HG03439 (cell line): ENCODE measurements at regions not wholly inside any gene's neighbourhood (a gene's known extent, or its start where the extent isn't known, plus 50 kb on each side); places are given as distances from the start of the nearest gene placed in this dataset.

Experiments used
- ATAC-seq: cut with Tn5 transposase; IDR thresholded peaks from one replicate; pipeline ENCODE4 v1.9.1; 2021; ENCODE audit warnings: mild to moderate bottlenecking, moderate library complexity; ENCODE audit not compliant: unreplicated experiment

DNA sequence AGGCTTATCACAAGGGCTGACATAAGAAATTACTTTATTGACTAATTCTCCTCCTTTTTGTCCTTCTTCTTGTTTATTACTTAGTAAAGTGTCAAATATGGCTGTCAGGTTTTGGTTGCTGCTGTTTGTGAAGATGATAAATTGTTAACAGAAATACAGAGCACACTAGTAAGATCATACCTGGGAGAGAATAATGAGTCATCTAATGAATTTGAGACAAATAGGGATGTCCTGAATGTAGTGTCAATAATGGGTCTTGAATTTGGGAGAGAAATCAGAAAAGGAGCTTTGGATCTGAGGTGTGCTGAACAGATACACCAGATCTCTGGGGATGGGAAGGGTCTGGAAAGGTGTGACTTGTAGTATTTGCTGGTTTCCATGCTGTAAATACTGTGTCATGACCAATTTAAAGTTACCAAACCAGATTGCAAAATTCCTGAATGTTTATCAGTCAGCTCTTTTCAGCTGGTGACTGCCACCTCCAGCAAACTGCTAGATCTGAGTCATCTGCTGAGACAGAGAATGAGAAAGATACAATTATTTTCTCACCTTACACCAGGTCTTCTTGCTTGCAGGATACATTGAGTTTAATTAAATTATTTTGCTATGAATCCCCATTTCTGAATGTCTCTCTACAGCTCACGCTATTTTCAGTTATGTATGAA is 76.7 kb upstream of the SATB1 start:
- ATAC-seq = no peak

DNA sequence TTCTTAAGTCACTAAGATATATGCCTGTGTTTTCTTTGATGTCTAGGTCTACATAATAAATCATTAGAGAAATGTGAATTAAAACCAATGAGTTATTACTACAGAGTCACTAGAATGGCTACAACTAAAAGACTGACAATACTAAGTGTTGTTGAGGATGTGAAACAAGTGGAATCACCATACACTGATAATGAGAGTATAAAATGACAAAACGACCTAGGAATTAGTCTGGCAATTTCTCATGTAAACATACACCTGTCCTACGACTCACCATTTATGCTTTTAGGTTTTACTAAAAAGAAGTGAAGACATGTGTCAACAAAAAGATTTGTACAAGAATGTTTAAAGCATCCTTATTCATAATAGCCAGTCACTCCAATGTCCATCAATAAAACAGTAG is 75.2 kb upstream of the SATB1 start:
- ATAC-seq = no peak

DNA sequence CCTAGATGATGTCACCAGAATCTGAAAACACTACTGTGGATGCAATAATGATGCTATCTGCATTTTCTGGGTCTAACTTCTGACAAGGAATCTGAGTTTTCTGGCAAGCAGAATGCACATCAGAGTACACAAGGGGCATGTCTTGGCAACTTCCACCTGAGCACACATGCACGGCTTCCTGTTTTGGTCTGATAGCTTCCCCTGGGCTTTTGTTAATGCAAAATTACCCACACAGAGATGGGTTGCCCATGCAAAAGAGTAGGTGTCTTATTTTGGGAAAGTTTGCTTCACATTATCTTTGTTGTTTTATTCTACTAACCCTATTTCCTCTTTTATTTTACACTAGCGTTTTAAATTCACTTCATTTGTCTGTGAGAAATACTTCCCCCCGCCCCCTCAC is 74.2 kb upstream of the SATB1 start:
- peak; percentile 87 for ATAC-seq

GRCh38 chr3:18494251-18494650 is 69.1 kb upstream of the SATB1 start:
- ATAC-seq = no peak

GRCh38 chr3:18489939-18490338 is 64.8 kb upstream of the SATB1 start:
- no peak for ATAC-seq

DNA sequence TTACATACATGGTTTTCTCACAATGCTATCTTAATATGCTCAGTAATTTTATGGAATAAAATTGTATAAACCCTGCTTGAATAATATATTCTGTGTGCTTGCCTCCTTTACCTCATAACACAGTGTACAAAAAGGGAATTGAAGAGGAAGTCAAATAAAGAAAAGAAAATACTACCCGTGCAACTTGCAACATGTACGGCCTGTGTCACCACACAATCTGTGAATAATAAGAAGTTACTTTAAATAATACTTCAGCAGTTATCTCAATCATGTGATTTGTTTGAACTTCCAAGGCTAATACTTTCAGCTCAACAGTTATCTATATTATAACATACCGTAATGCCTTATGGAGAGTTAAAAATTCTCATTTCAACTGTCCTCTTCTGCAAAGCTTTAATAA is 58.1 kb upstream of the SATB1 start:
- no peak for ATAC-seq

GRCh38 chr3:18481946-18482548 is 56.9 kb upstream of the SATB1 start:
- no peak for ATAC-seq

GRCh38 chr3:18477620-18478019 is 52.5 kb upstream of the SATB1 start:
- ATAC-seq = no peak
